Kidney epithelial cell (primary cell): ENCODE measurements at regions not wholly inside any gene's neighbourhood (a gene's known extent, or its start where the extent isn't known, plus 50 kb on each side); places are given as distances from the start of the nearest gene placed in this dataset.

Source experiments
- DNase-seq: peaks from one replicate; pipeline ENCODE4 v3.0.0-alpha.2; 2010; ENCODE audit warnings: low read depth
- H3K27me3 ChIP-seq: 2 replicates; pipeline ENCODE4 v1.6.0; 2011; ENCODE audit warnings: low read length; ENCODE audit not compliant: control insufficient read depth, insufficient read depth
- H3K36me3 ChIP-seq: 2 replicates; pipeline ENCODE4 v1.5.1; 2011; ENCODE audit warnings: low read length; ENCODE audit not compliant: control insufficient read depth, insufficient read depth
- H3K4me3 ChIP-seq: 2 replicates; pipeline ENCODE4 v1.5.1; 2011; ENCODE audit warnings: low read depth, mild to moderate bottlenecking, control low read depth, low read length
- CTCF ChIP-seq: IDR thresholded peaks from 2 replicates; pipeline ENCODE4 v1.5.1; 2011; ENCODE audit warnings: mild to moderate bottlenecking, moderate library complexity, low read length, control low read depth, inconsistent platforms; ENCODE audit not compliant: insufficient read depth, poor library complexity, severe bottlenecking

DNA sequence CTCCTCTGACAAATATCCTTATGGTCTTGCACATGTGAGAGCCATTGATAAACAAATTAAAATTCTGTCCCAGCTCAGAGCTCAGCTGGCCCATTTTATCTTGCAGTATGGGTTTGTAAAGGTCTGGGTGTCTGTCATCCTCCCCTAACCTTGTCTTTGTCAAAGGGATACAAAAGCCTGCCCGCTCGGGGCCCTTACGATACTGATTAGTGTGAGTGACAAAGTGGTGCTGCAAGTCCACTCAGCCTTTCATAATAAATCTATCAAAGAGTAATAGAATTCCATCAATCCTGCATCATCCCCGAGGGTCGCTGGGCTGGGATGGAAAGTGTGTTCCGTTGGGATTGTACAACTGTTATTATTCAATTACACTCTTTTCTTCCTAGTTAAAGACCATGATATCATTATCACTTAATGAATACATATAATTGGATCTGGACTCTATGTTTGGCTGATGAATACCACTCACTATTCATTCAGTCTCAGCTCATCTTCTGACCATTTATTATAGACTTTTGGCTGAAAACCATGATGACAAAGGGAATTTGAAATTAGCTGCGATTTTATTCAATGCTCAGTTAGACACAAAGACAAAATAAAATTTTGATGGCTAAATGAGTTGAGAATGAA lies 122.5 kb upstream of the FOXD3 start:
- Histone ChIP-seq H3K4me3 (no peak overlapping the region), H3K27me3 (peaks cover 9% of the 10 kb centered on the region), H3K36me3 (no peaks in the 10 kb centered on the region)
- DNase-seq = no peak
- no peak for TF ChIP-seq CTCF

DNA sequence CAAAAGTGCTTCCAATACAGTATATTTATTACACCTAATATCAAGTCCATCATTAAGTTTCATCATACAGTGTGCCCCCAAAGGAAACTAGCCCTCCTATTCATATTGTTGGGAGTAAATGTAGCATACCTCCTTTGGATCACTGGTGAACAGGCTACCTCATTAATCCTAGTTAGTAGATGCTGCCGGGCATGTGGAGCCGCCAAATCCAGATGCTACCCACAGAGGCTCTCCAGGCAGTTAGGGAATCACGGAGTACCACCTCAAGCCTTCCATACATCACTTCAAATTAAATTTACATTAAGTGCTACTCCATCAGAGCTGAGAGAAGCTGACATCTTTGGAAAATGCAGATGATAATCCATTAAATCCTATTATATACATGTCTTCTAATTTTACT lies 121.7 kb upstream of the FOXD3 start:
- DNase-seq = no peak
- no peaks in the 10 kb centered on the region for H3K36me3 ChIP-seq
- no peak overlapping the region for H3K4me3 ChIP-seq
- H3K27me3 ChIP-seq = peaks cover 9% of the 10 kb centered on the region
- TF ChIP-seq CTCF = no peak

DNA sequence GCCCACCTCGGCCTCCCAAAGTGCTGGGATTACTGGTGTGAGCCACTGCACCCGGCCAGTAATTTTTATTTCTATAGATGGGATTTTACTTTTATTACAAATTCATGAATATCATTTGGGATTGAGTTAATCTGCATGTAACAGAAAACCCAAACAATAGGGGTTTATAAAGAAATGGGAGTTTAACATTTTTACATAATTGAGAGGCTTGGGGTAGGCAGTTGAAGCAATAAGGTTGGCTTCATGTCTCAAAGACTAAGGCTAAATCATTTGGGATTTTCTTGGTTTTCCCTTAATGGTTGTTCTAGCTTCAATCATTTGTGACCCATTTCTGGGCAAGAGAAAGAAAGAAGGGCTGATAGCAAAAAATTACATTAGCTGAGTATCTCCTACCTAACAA lies 118.7 kb upstream of the FOXD3 start:
- TF ChIP-seq CTCF = no peak
- Histone ChIP-seq H3K27me3 (peaks cover 8% of the 10 kb centered on the region), H3K36me3 (no peaks in the 10 kb centered on the region), H3K4me3 (no peak overlapping the region)
- DNase-seq = no peak

DNA sequence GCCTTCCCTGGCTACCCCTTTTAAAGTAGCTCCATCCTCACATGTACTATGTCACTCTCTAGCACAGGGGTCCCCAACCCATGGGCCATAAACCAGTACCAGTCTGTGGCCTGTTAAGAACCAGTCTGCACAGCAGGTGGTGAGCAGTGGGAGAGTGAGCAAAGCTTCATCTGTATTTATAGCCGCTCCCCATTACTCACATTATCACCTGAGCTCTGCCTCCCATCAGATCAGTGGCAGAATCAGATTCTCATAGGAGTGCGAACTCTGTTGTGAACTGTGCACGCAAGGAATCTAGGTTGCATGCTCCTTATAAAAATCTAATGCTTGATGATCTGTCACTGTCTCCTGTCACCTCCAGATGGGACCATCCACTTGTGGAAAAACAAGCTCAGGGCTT lies 116.6 kb upstream of the FOXD3 start:
- H3K36me3 ChIP-seq = no peaks in the 10 kb centered on the region
- DNase-seq = no peak
- no peak overlapping the region for H3K4me3 ChIP-seq
- TF ChIP-seq CTCF = no peak
- peaks cover 1% of the 10 kb centered on the region for H3K27me3 ChIP-seq

GRCh38 chr1:63214553-63214952 lies 107.8 kb upstream of the FOXD3 start:
- Histone ChIP-seq H3K36me3 (no peaks in the 10 kb centered on the region), H3K4me3 (no peak overlapping the region), H3K27me3 (no peaks in the 10 kb centered on the region)
- TF ChIP-seq CTCF = no peak
- no peak for DNase-seq

DNA sequence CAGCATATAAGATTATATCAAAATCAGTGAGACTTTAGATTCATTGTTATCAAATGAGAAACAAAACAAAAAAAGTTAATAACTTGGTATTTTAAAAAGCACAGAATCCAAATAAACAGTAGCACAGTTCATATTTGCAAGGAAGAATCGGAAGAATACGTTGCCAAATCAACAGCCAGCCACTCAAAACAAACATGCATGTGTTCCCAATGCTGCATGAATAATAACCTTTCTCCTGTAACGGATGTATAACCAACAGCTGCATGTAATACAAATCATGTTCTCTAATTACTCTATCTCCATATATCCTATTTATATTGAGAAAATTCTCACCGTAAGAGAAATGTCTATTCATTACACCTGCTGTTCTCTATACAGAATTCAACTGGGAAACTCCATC lies 98.9 kb upstream of the FOXD3 start:
- TF ChIP-seq CTCF = no peak
- H3K27me3 ChIP-seq = no peaks in the 10 kb centered on the region

More for the DNA sequence above, 98.9 kb upstream of the FOXD3 start:
- Histone ChIP-seq H3K4me3 (no peak overlapping the region), H3K36me3 (no peaks in the 10 kb centered on the region)
- DNase-seq = no peak
